OCI-LY3 (cell line): ENCODE measurements at regions not wholly inside any gene's neighbourhood (a gene's known extent, or its start where the extent isn't known, plus 50 kb on each side); places are given as distances from the start of the nearest gene placed in this dataset.
"Not testable (repeated sequence)": the region's sequence is repeated elsewhere in the genome, so short reads cannot be mapped to it uniquely, and the experiment has no call there.

Experiments used
- H2AFZ ChIP-seq: fragments of 200-600, 300-600 bp; shearing (Covaris generic); 2 replicates; pipeline ENCODE4 v1.6.0; 2014; ENCODE audit warnings: antibody characterized with exemption, low read depth, low read length
- H3K27ac ChIP-seq: fragments of 200-600, 300-600 bp; sonication (generic); 2 replicates; pipeline ENCODE4 v1.5.1; 2014; ENCODE audit warnings: mild to moderate bottlenecking, low read length, moderate library complexity, mixed read lengths
- H3K27me3 ChIP-seq: fragments of 200-600, 300-600 bp; sonication (generic); 2 replicates; pipeline ENCODE4 v1.6.1; 2014; ENCODE audit warnings: low read depth, low read length, mixed read lengths
- H3K36me3 ChIP-seq: fragments of 200-600, 300-600 bp; sonication (generic); replicated peaks from 2 replicates; pipeline ENCODE3; 2014; ENCODE audit warnings: low read depth, low read length, mixed read lengths
- H3K4me1 ChIP-seq: fragments of 300-600, 200-600 bp; sonication (generic); 2 replicates; pipeline ENCODE4 v1.6.1; 2014; ENCODE audit warnings: low read length, mixed read lengths
- H3K4me2 ChIP-seq: fragments of 200-600, 300-600 bp; sonication (generic); 2 replicates; pipeline ENCODE4 v1.6.1; 2014; ENCODE audit warnings: low read length, mixed read lengths
- H3K4me3 ChIP-seq: fragments of 300-600, 200-600 bp; sonication (generic); 2 replicates; pipeline ENCODE4 v1.5.1; 2014; ENCODE audit warnings: antibody characterized with exemption, mild to moderate bottlenecking, low read length, moderate library complexity
- H3K79me2 ChIP-seq: fragments of 300-600, 200-600 bp; shearing (Covaris generic); 2 replicates; pipeline ENCODE4 v1.6.1; 2014; ENCODE audit warnings: mild to moderate bottlenecking, low read length, mixed read lengths
- H3K9ac ChIP-seq: fragments of 300-600, 200-600 bp; shearing (Covaris generic); 2 replicates; pipeline ENCODE4 v1.6.0; 2014; ENCODE audit warnings: mild to moderate bottlenecking, low read length, moderate library complexity
- H3K9me3 ChIP-seq: fragments of 200-600, 300-600 bp; shearing (Covaris generic); 2 replicates; pipeline ENCODE4 v1.6.1; 2014; ENCODE audit warnings: low read length, mixed read lengths; ENCODE audit not compliant: insufficient read depth
- H4K20me1 ChIP-seq: fragments of 200-600, 300-600 bp; sonication (generic); 2 replicates; pipeline ENCODE4 v1.6.1; 2016; ENCODE audit warnings: low read length, mixed read lengths; ENCODE audit not compliant: insufficient read depth
- CTCF ChIP-seq: fragments of 200-600, 300-600 bp; sonication (generic); IDR thresholded peaks from 2 replicates; pipeline ENCODE4 v1.5.1; 2014; ENCODE audit warnings: antibody characterized with exemption, low read length, low read depth
- EZH2phosphoT487 ChIP-seq: fragments of 200-600 bp; shearing (Covaris generic); IDR thresholded peaks from 2 replicates; pipeline ENCODE4 v1.6.1; 2018; ENCODE audit warnings: antibody characterized with exemption, mixed run types, low read depth

- no peak overlapping the region for H3K27ac ChIP-seq
- no peak overlapping the region for H3K4me2 ChIP-seq
- no peaks in the 10 kb centered on the region for H3K9me3 ChIP-seq
- H3K79me2 ChIP-seq = no peaks in the 10 kb centered on the region
- H3K4me1 ChIP-seq = no peaks in the 10 kb centered on the region
- no peak overlapping the region for H3K9ac ChIP-seq
- H3K4me3 ChIP-seq = no peak overlapping the region
- no peak for TF ChIP-seq CTCF
- TF ChIP-seq EZH2phosphoT487 = no peak
- no peaks in the 10 kb centered on the region for H3K27me3 ChIP-seq
- H3K36me3 ChIP-seq = no peaks in the 10 kb centered on the region
- H2AFZ ChIP-seq = no peak overlapping the region
- no peaks in the 10 kb centered on the region for H4K20me1 ChIP-seq
Measured at GRCh38 chr3:168688267-168688666, 592.5 kb upstream of the GOLIM4 start.

GRCh38 chr3:168684519-168684918, 588.8 kb upstream of the GOLIM4 start:
- Histone ChIP-seq H2AFZ (no peak overlapping the region), H3K9me3 (no peaks in the 10 kb centered on the region), H3K9ac (no peak overlapping the region), H3K4me3 (no peak overlapping the region), H3K79me2 (no peaks in the 10 kb centered on the region), H3K36me3 (no peaks in the 10 kb centered on the region), H3K27me3 (no peaks in the 10 kb centered on the region), H3K4me1 (no peaks in the 10 kb centered on the region), H4K20me1 (no peaks in the 10 kb centered on the region), H3K4me2 (no peak overlapping the region), H3K27ac (no peak overlapping the region)
- no peak for TF ChIP-seq EZH2phosphoT487
- no peak for TF ChIP-seq CTCF

GRCh38 chr3:168678730-168679129, 583.0 kb upstream of the GOLIM4 start:
- Histone ChIP-seq H3K27me3 (no peaks in the 10 kb centered on the region), H3K4me1 (no peaks in the 10 kb centered on the region), H3K36me3 (no peaks in the 10 kb centered on the region), H2AFZ (no peak overlapping the region), H3K9ac (no peak overlapping the region), H3K27ac (no peak overlapping the region), H4K20me1 (no peaks in the 10 kb centered on the region), H3K4me2 (no peak overlapping the region), H3K9me3 (no peaks in the 10 kb centered on the region), H3K79me2 (no peaks in the 10 kb centered on the region), H3K4me3 (no peak overlapping the region)
- TF ChIP-seq EZH2phosphoT487 (no peak), CTCF (no peak)

DNA sequence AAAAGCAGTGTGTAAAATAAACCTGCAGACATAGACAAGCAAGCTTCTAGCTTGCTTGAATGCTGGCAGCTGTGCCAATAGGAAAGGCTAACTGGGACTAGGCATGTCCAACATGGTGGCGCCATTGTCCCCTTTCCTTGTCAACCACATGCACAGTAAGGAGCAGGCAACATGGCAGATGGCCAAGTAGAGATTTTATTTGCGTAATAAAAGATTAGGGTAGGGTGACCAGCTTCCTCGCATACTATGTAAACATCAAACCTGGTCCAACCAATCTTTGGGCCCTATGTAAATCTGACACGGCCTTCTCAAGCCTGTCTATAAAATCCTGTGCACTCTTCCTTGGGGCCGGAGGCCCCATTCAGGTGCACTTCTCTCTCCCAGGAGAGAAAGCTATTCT, 575.4 kb upstream of the GOLIM4 start:
- H4K20me1 ChIP-seq = no peaks in the 10 kb centered on the region
- no peak overlapping the region for H3K4me3 ChIP-seq
- no peak overlapping the region for H3K4me2 ChIP-seq
- H3K4me1 ChIP-seq = no peaks in the 10 kb centered on the region
- no peak for TF ChIP-seq CTCF
- TF ChIP-seq EZH2phosphoT487 = no peak
- no peaks in the 10 kb centered on the region for H3K36me3 ChIP-seq
- H3K27ac ChIP-seq = no peak overlapping the region
- H2AFZ ChIP-seq = no peak overlapping the region
- H3K9me3 ChIP-seq = no peaks in the 10 kb centered on the region
- no peaks in the 10 kb centered on the region for H3K79me2 ChIP-seq
- H3K27me3 ChIP-seq = no peaks in the 10 kb centered on the region
- no peak overlapping the region for H3K9ac ChIP-seq

DNA sequence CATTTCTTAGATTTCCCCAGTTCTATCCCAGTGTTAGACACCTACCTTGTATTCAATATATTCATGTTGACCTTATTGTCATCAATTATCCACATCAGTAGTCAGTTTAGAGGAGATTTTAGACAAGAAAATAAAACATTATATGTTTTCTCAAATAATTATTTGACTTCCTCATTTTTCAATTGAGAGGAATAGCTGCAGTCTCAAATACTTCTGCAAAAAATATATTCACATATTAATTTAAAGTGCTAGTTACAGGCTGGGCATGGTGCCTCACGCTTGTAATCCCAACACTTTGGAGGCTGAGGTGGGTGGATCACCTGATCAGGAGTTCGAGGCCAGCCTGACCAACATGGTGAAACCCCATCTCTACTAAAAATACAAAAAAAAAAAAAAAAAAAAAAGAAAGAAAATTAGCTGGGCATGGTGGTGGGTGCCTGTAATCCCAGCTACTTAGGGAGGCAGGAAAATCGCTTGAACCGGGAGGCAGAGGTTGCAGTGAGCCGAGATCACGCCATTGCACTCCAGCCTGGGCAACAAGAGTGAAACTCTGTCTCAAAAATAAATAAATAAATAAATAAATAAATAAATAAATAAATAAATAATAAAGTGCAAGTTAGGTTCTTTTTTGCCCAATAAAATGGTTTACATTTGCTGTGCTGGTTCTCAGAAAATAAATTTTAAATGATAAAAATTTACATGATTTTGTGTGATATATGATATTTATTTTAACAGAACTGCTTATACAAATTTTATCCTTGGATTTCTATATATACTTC, 565.3 kb upstream of the GOLIM4 start:
- H3K4me3 ChIP-seq, H3K4me2 ChIP-seq, H3K4me1 ChIP-seq, H3K9me3 ChIP-seq, H3K79me2 ChIP-seq, H3K9ac ChIP-seq, H3K36me3 ChIP-seq, H4K20me1 ChIP-seq, H3K27me3 ChIP-seq, H3K27ac ChIP-seq, H2AFZ ChIP-seq: not testable (repeated sequence)
